K562 (cell line): ENCODE measurements at regions not wholly inside any gene's neighbourhood (a gene's known extent, or its start where the extent isn't known, plus 50 kb on each side); places are given as distances from the start of the nearest gene placed in this dataset.

Source experiments
- CBX1 ChIP-seq: sonication (generic); IDR thresholded peaks from 2 replicates; pipeline ENCODE4 v1.6.1; 2016; ENCODE audit warnings: antibody characterized with exemption, low read depth, mild to moderate bottlenecking
- KLF16 ChIP-seq: IDR thresholded peaks from 2 replicates; pipeline ENCODE4 v1.6.1; 2016; ENCODE audit warnings: antibody characterized with exemption
- MITF ChIP-seq: IDR thresholded peaks from 2 replicates; pipeline ENCODE4 v1.6.1; 2014; ENCODE audit warnings: antibody characterized with exemption
- PHB2 ChIP-seq: fragments of 450-650 bp; IDR thresholded peaks from 2 replicates; pipeline ENCODE4 v1.6.1; 2017; ENCODE audit warnings: low read depth
- REST ChIP-seq, 2 experiments: fragments of 450-650 bp; formaldehyde crosslinking in 1 of 2; IDR thresholded peaks; 2 replicates each; pipeline versions ENCODE4 v1.4.0 to v1.6.1; 2014 to 2020; ENCODE audit warnings: mild to moderate bottlenecking in 2 of 2, borderline replicate concordance in 1 of 2, low read depth in 1 of 2
- SP2 ChIP-seq: IDR thresholded peaks from 2 replicates; pipeline ENCODE4 v1.6.1; 2011; ENCODE audit warnings: mild to moderate bottlenecking, low read depth, low read length, moderate library complexity; ENCODE audit not compliant: poor library complexity, severe bottlenecking; ENCODE audit errors: extremely low read depth
- ZMIZ1 ChIP-seq, 2 experiments: fragments of 150-350 bp in 1 of 2; IDR thresholded peaks; 2 replicates each; pipeline ENCODE4 v1.6.1; 2012 to 2016; ENCODE audit warnings: low read depth in 2 of 2, low read length in 2 of 2, mild to moderate bottlenecking in 1 of 2, moderate library complexity in 1 of 2
- ZNF12 ChIP-seq: sonication (generic); formaldehyde crosslinking; IDR thresholded peaks from 2 replicates; pipeline ENCODE4 v1.4.0; 2020; ENCODE audit warnings: mild to moderate bottlenecking, missing genetic modification reagents
- ZNF175 ChIP-seq: fragments of 200-800 bp; sonication (Bioruptor generic); IDR thresholded peaks from 2 replicates; pipeline ENCODE4 v1.6.1; 2016; ENCODE audit warnings: low read depth, mild to moderate bottlenecking, missing genetic modification characterization, missing compliant biosample characterization
- ZNF445 ChIP-seq: fragments of 250-450 bp; sonication (Bioruptor Pico); IDR thresholded peaks from 2 replicates; pipeline ENCODE4 v1.4.0; 2020; ENCODE audit warnings: low read depth, mild to moderate bottlenecking, moderate library complexity

- TF ChIP-seq ZMIZ1 (IDR thresholded peaks at IDR 0.05; ENCODE audit: low read depth in 2 of 2, low read length in 2 of 2) (no peak), CBX1 (no peak), PHB2 (no peak), REST (IDR thresholded peaks at IDR 0.05; ENCODE audit: borderline replicate concordance) (peak; percentile 25; the same call in 1 of the 2 replicates), REST (CRISPR knock-in tag; IDR thresholded peaks at IDR 0.05; ENCODE audit: low read depth) (no peak), ZNF175 (CRISPR knock-in tag) (no peak), ZNF12 (CRISPR knock-in tag) (no peak), SP2 (no peak), ZNF445 (CRISPR knock-in tag) (no peak), KLF16 (0 out of 2 replicates have a peak, but pooled peaks have one; percentile 7), MITF (no peak)
These were observed 60.7 kb upstream of the COG2 start (continued) for GRCh38 chr1:230581446-230582079.
